ENCODE measurements at regions not wholly inside any gene's neighbourhood (a gene's known extent, or its start where the extent isn't known, plus 50 kb on each side); places are given as distances from the start of the nearest gene placed in this dataset.

GRCh38 chr5:123285122-123286023 is 137.8 kb downstream of the CEP120 start:
- no peak for TF ChIP-seq POLR2A (IDR thresholded peaks at IDR 0.05)
- TF ChIP-seq CTCF (IDR thresholded peaks at IDR 0.05): no peak
- TF ChIP-seq EP300 (IDR thresholded peaks at IDR 0.05): no peak
